ENCODE measurements at regions not wholly inside any gene's neighbourhood (a gene's known extent, or its start where the extent isn't known, plus 50 kb on each side); places are given as distances from the start of the nearest gene placed in this dataset.

- Histone ChIP-seq H3K4me3 (ENCODE audit: low read depth, low read length) (no peak overlapping the region), H3K9me3 (ENCODE audit: control insufficient read depth, insufficient read depth, low read length) (no peaks in the 10 kb centered on the region), H3K27me3 (ENCODE audit: control insufficient read depth, insufficient read depth, low read length) (no peaks in the 10 kb centered on the region), H3K9ac (ENCODE audit: low read depth, low read length) (no peak overlapping the region), H3K36me3 (ENCODE audit: control insufficient read depth, insufficient read depth, low read length) (no peaks in the 10 kb centered on the region), H3K4me1 (ENCODE audit: control insufficient read depth, insufficient read depth, low read length) (peaks cover 9% of the 10 kb centered on the region)
These were observed 149.5 kb upstream of the MYL2 start for GRCh38 chr12:111069886-111070285.

GRCh38 chr12:111068290-111068689 lies 147.9 kb upstream of the MYL2 start:
- H3K9ac ChIP-seq (ENCODE audit: low read depth, low read length), result no peak overlapping the region
- H3K4me3 ChIP-seq (ENCODE audit: low read depth, low read length), result no peak overlapping the region
- H3K4me1 ChIP-seq (ENCODE audit: control insufficient read depth, insufficient read depth, low read length), result peaks cover 5% of the 10 kb centered on the region
- no peaks in the 10 kb centered on the region for H3K9me3 ChIP-seq (ENCODE audit: control insufficient read depth, insufficient read depth, low read length)
- H3K36me3 ChIP-seq (ENCODE audit: control insufficient read depth, insufficient read depth, low read length), result no peaks in the 10 kb centered on the region
- H3K27me3 ChIP-seq (ENCODE audit: control insufficient read depth, insufficient read depth, low read length), result no peaks in the 10 kb centered on the region

- Histone ChIP-seq H3K4me1 (ENCODE audit: control insufficient read depth, insufficient read depth, low read length) (peaks cover 5% of the 10 kb centered on the region), H3K36me3 (ENCODE audit: control insufficient read depth, insufficient read depth, low read length) (no peaks in the 10 kb centered on the region), H3K9ac (ENCODE audit: low read depth, low read length) (no peak overlapping the region), H3K4me3 (ENCODE audit: low read depth, low read length) (no peak overlapping the region), H3K9me3 (ENCODE audit: control insufficient read depth, insufficient read depth, low read length) (no peaks in the 10 kb centered on the region), H3K27me3 (ENCODE audit: control insufficient read depth, insufficient read depth, low read length) (no peaks in the 10 kb centered on the region)
These were observed 147.1 kb upstream of the MYL2 start for GRCh38 chr12:111067498-111067897.

- no peaks in the 10 kb centered on the region for H3K9me3 ChIP-seq (ENCODE audit: control insufficient read depth, insufficient read depth, low read length)
- no peaks in the 10 kb centered on the region for H3K27me3 ChIP-seq (ENCODE audit: control insufficient read depth, insufficient read depth, low read length)
- H3K9ac ChIP-seq (ENCODE audit: low read depth, low read length), result no peak overlapping the region
- H3K36me3 ChIP-seq (ENCODE audit: control insufficient read depth, insufficient read depth, low read length), result no peaks in the 10 kb centered on the region
- H3K4me3 ChIP-seq (ENCODE audit: low read depth, low read length), result no peak overlapping the region
- H3K4me1 ChIP-seq (ENCODE audit: control insufficient read depth, insufficient read depth, low read length), result peaks cover 2% of the 10 kb centered on the region
These were observed 146.5 kb upstream of the MYL2 start for GRCh38 chr12:111066744-111067437.

GRCh38 chr12:111064982-111065381 lies 144.6 kb upstream of the MYL2 start:
- Histone ChIP-seq H3K9me3 (ENCODE audit: control insufficient read depth, insufficient read depth, low read length) (no peaks in the 10 kb centered on the region), H3K27me3 (ENCODE audit: control insufficient read depth, insufficient read depth, low read length) (no peaks in the 10 kb centered on the region), H3K9ac (ENCODE audit: low read depth, low read length) (no peak overlapping the region), H3K36me3 (ENCODE audit: control insufficient read depth, insufficient read depth, low read length) (no peaks in the 10 kb centered on the region), H3K4me1 (ENCODE audit: control insufficient read depth, insufficient read depth, low read length) (peaks cover 4% of the 10 kb centered on the region), H3K4me3 (ENCODE audit: low read depth, low read length) (no peak overlapping the region)

- H3K36me3 ChIP-seq (ENCODE audit: control insufficient read depth, insufficient read depth, low read length), result no peaks in the 10 kb centered on the region
- no peak overlapping the region for H3K9ac ChIP-seq (ENCODE audit: low read depth, low read length)
- no peaks in the 10 kb centered on the region for H3K27me3 ChIP-seq (ENCODE audit: control insufficient read depth, insufficient read depth, low read length)
- no peaks in the 10 kb centered on the region for H3K9me3 ChIP-seq (ENCODE audit: control insufficient read depth, insufficient read depth, low read length)
- peaks cover 4% of the 10 kb centered on the region for H3K4me1 ChIP-seq (ENCODE audit: control insufficient read depth, insufficient read depth, low read length)
- H3K4me3 ChIP-seq (ENCODE audit: low read depth, low read length), result no peak overlapping the region
These were observed 143.8 kb upstream of the MYL2 start for GRCh38 chr12:111064154-111064553.

GRCh38 chr12:111063295-111064026 lies 143.1 kb upstream of the MYL2 start:
- peaks cover 4% of the 10 kb centered on the region for H3K4me1 ChIP-seq (ENCODE audit: control insufficient read depth, insufficient read depth, low read length)
- no peak overlapping the region for H3K9ac ChIP-seq (ENCODE audit: low read depth, low read length)
- no peaks in the 10 kb centered on the region for H3K27me3 ChIP-seq (ENCODE audit: control insufficient read depth, insufficient read depth, low read length)
- H3K9me3 ChIP-seq (ENCODE audit: control insufficient read depth, insufficient read depth, low read length), result no peaks in the 10 kb centered on the region
- no peak overlapping the region for H3K4me3 ChIP-seq (ENCODE audit: low read depth, low read length)
- no peaks in the 10 kb centered on the region for H3K36me3 ChIP-seq (ENCODE audit: control insufficient read depth, insufficient read depth, low read length)

GRCh38 chr12:111057701-111058425 lies 137.5 kb upstream of the MYL2 start:
- Histone ChIP-seq H3K4me1 (ENCODE audit: control insufficient read depth, insufficient read depth, low read length) (peaks cover 4% of the 10 kb centered on the region), H3K9ac (ENCODE audit: low read depth, low read length) (no peak overlapping the region), H3K27me3 (ENCODE audit: control insufficient read depth, insufficient read depth, low read length) (no peaks in the 10 kb centered on the region), H3K9me3 (ENCODE audit: control insufficient read depth, insufficient read depth, low read length) (no peaks in the 10 kb centered on the region), H3K36me3 (ENCODE audit: control insufficient read depth, insufficient read depth, low read length) (no peaks in the 10 kb centered on the region), H3K4me3 (ENCODE audit: low read depth, low read length) (no peak overlapping the region)

GRCh38 chr12:111056618-111057521 lies 136.5 kb upstream of the MYL2 start:
- H3K36me3 ChIP-seq (ENCODE audit: control insufficient read depth, insufficient read depth, low read length), result no peaks in the 10 kb centered on the region
- H3K4me1 ChIP-seq (ENCODE audit: control insufficient read depth, insufficient read depth, low read length), result peaks cover 4% of the 10 kb centered on the region
- H3K27me3 ChIP-seq (ENCODE audit: control insufficient read depth, insufficient read depth, low read length), result no peaks in the 10 kb centered on the region
- H3K9ac ChIP-seq (ENCODE audit: low read depth, low read length), result no peak overlapping the region
- no peaks in the 10 kb centered on the region for H3K9me3 ChIP-seq (ENCODE audit: control insufficient read depth, insufficient read depth, low read length)
- H3K4me3 ChIP-seq (ENCODE audit: low read depth, low read length), result no peak overlapping the region

- no peak overlapping the region for H3K4me3 ChIP-seq (ENCODE audit: low read depth, low read length)
- H3K4me1 ChIP-seq (ENCODE audit: control insufficient read depth, insufficient read depth, low read length), result no peaks in the 10 kb centered on the region
- no peaks in the 10 kb centered on the region for H3K36me3 ChIP-seq (ENCODE audit: control insufficient read depth, insufficient read depth, low read length)
- no peaks in the 10 kb centered on the region for H3K27me3 ChIP-seq (ENCODE audit: control insufficient read depth, insufficient read depth, low read length)
- H3K9ac ChIP-seq (ENCODE audit: low read depth, low read length), result no peak overlapping the region
- no peaks in the 10 kb centered on the region for H3K9me3 ChIP-seq (ENCODE audit: control insufficient read depth, insufficient read depth, low read length)
These were observed 135.0 kb upstream of the MYL2 start for GRCh38 chr12:111055181-111055880.

- no peak overlapping the region for H3K9ac ChIP-seq (ENCODE audit: low read depth, low read length)
- no peak overlapping the region for H3K4me3 ChIP-seq (ENCODE audit: low read depth, low read length)
- H3K27me3 ChIP-seq (ENCODE audit: control insufficient read depth, insufficient read depth, low read length), result no peaks in the 10 kb centered on the region
- no peaks in the 10 kb centered on the region for H3K9me3 ChIP-seq (ENCODE audit: control insufficient read depth, insufficient read depth, low read length)
- H3K4me1 ChIP-seq (ENCODE audit: control insufficient read depth, insufficient read depth, low read length), result peaks cover 6% of the 10 kb centered on the region
- no peaks in the 10 kb centered on the region for H3K36me3 ChIP-seq (ENCODE audit: control insufficient read depth, insufficient read depth, low read length)
These were observed 128.6 kb upstream of the MYL2 start for GRCh38 chr12:111048991-111049390.

Data from iPS-15b (cell line).